ENCODE measurements at regions not wholly inside any gene's neighbourhood (a gene's known extent, or its start where the extent isn't known, plus 50 kb on each side); places are given as distances from the start of the nearest gene placed in this dataset.

GRCh38 chr2:129927696-129928095 lies 51.8 kb upstream of the RAB6C start:
- TF ChIP-seq CTCF (IDR thresholded peaks at IDR 0.05) (no peak), MAX (CRISPR knock-in tag; IDR thresholded peaks at IDR 0.05) (no peak), TP53 (CRISPR knock-in tag; IDR thresholded peaks at IDR 0.05) (no peak), SMAD3 (CRISPR knock-in tag; IDR thresholded peaks at IDR 0.05; ENCODE audit: borderline replicate concordance) (no peak)
